Right forelimb (tissue), 1 donor: ENCODE measurements at regions not wholly inside any gene's neighbourhood (a gene's known extent, or its start where the extent isn't known, plus 50 kb on each side); places are given as distances from the start of the nearest gene placed in this dataset.
"Not testable (repeated sequence)": the region's sequence is repeated elsewhere in the genome, so short reads cannot be mapped to it uniquely, and the experiment has no call there.

Source experiments
- DNase-seq: peaks from one replicate; pipeline ENCODE4 v3.0.0-alpha.2; 2018

- peak; percentile 59 for DNase-seq
These were observed 257.6 kb upstream of the SDK2 start for GRCh38 chr17:73901661-73902415.

GRCh38 chr17:73902416-73903181 lies 258.4 kb upstream of the SDK2 start:
- DNase-seq = no peak

GRCh38 chr17:73906896-73907870 lies 262.9 kb upstream of the SDK2 start:
- no peak for DNase-seq

GRCh38 chr17:73909186-73909585 lies 264.9 kb upstream of the SDK2 start:
- DNase-seq = no peak

GRCh38 chr17:73910206-73910605 lies 266.0 kb upstream of the SDK2 start:
- no peak for DNase-seq

GRCh38 chr17:73910821-73911515 lies 266.7 kb upstream of the SDK2 start:
- no peak for DNase-seq

- DNase-seq = no peak
These were observed 267.6 kb upstream of the SDK2 start for GRCh38 chr17:73911726-73912372.

- no peak for DNase-seq
These were observed 268.1 kb upstream of the SDK2 start for GRCh38 chr17:73912373-73912746.

- DNase-seq = no peak
These were observed 270.5 kb upstream of the SDK2 start for GRCh38 chr17:73914536-73915274.

- not testable (repeated sequence) for DNase-seq
These were observed 274.8 kb upstream of the SDK2 start for GRCh38 chr17:73919033-73919432.

GRCh38 chr17:73921306-73921705 lies 277.1 kb upstream of the SDK2 start:
- no peak for DNase-seq

GRCh38 chr17:73924114-73924908 lies 279.2 kb upstream of the RPL38 start:
- DNase-seq = no peak

- DNase-seq = no peak
These were observed 278.6 kb upstream of the RPL38 start for GRCh38 chr17:73924909-73925186.

GRCh38 chr17:73929860-73930430 lies 273.5 kb upstream of the RPL38 start:
- DNase-seq = no peak

- DNase-seq = no peak
These were observed 271.2 kb upstream of the RPL38 start for GRCh38 chr17:73932216-73932749.

- DNase-seq = no peak
These were observed 270.2 kb upstream of the RPL38 start for GRCh38 chr17:73933164-73933766.

GRCh38 chr17:73933871-73934270 lies 269.6 kb upstream of the RPL38 start:
- DNase-seq = no peak

GRCh38 chr17:73934696-73935095 lies 268.8 kb upstream of the RPL38 start:
- DNase-seq = no peak

- no peak for DNase-seq
These were observed 266.4 kb upstream of the RPL38 start for GRCh38 chr17:73936908-73937627.
